GM08714 (cell line): ENCODE measurements at regions not wholly inside any gene's neighbourhood (a gene's known extent, or its start where the extent isn't known, plus 50 kb on each side); places are given as distances from the start of the nearest gene placed in this dataset.

Experiments
- H3K4me3 ChIP-seq: fragments of 200-500 bp; sonication (Bioruptor generic); 2 replicates; pipeline ENCODE4 v1.5.1; 2014; ENCODE audit warnings: mild to moderate bottlenecking, low read length, inconsistent platforms
- ZNF274 ChIP-seq: IDR thresholded peaks from 2 replicates; pipeline ENCODE4 v1.6.1; 2012; ENCODE audit warnings: mild to moderate bottlenecking, low read depth, low read length

- TF ChIP-seq ZNF274: no peak
- no peak overlapping the region for H3K4me3 ChIP-seq
These were observed 58.3 kb downstream of the TRIML1 start for GRCh38 chr4:188197566-188197965.

GRCh38 chr4:188198982-188199792, 59.9 kb downstream of the TRIML1 start:
- no peak overlapping the region for H3K4me3 ChIP-seq
- TF ChIP-seq ZNF274: no peak

GRCh38 chr4:188201851-188202250, 62.6 kb downstream of the TRIML1 start:
- TF ChIP-seq ZNF274: no peak
- no peak overlapping the region for H3K4me3 ChIP-seq

GRCh38 chr4:188206783-188207182, 67.5 kb downstream of the TRIML1 start:
- no peak for TF ChIP-seq ZNF274

GRCh38 chr4:188214861-188215260, 75.6 kb downstream of the TRIML1 start:
- no peak overlapping the region for H3K4me3 ChIP-seq
- no peak for TF ChIP-seq ZNF274

More at GRCh38 chr4:188206783-188207182, 67.5 kb downstream of the TRIML1 start:
- H3K4me3 ChIP-seq: no peak overlapping the region

GRCh38 chr4:188218392-188218791, 79.2 kb downstream of the TRIML1 start:
- H3K4me3 ChIP-seq: no peak overlapping the region
- no peak for TF ChIP-seq ZNF274

GRCh38 chr4:188220006-188220405, 80.8 kb downstream of the TRIML1 start:
- no peak for TF ChIP-seq ZNF274
- no peak overlapping the region for H3K4me3 ChIP-seq

- H3K4me3 ChIP-seq: no peak overlapping the region
- TF ChIP-seq ZNF274: no peak
These were observed 81.8 kb downstream of the TRIML1 start for GRCh38 chr4:188221090-188221489.

- no peak for TF ChIP-seq ZNF274
- no peak overlapping the region for H3K4me3 ChIP-seq
These were observed 89.0 kb downstream of the TRIML1 start for GRCh38 chr4:188228279-188228678.

- no peak overlapping the region for H3K4me3 ChIP-seq
- TF ChIP-seq ZNF274: no peak
These were observed 93.2 kb downstream of the TRIML1 start for GRCh38 chr4:188232428-188232827.

- TF ChIP-seq ZNF274: no peak
- H3K4me3 ChIP-seq: no peak overlapping the region
These were observed 102.8 kb downstream of the TRIML1 start for GRCh38 chr4:188242041-188242440.

- TF ChIP-seq ZNF274: no peak
- no peak overlapping the region for H3K4me3 ChIP-seq
These were observed 106.4 kb downstream of the TRIML1 start for GRCh38 chr4:188245651-188246050.

- no peak for TF ChIP-seq ZNF274
- no peak overlapping the region for H3K4me3 ChIP-seq
These were observed 107.2 kb downstream of the TRIML1 start for GRCh38 chr4:188246488-188246887.

GRCh38 chr4:188254211-188254610, 115.0 kb downstream of the TRIML1 start:
- no peak overlapping the region for H3K4me3 ChIP-seq
- TF ChIP-seq ZNF274: no peak

- H3K4me3 ChIP-seq: no peak overlapping the region
- no peak for TF ChIP-seq ZNF274
These were observed 123.2 kb downstream of the TRIML1 start for GRCh38 chr4:188262464-188262863.

GRCh38 chr4:188263321-188263720, 124.1 kb downstream of the TRIML1 start:
- no peak for TF ChIP-seq ZNF274

More at GRCh38 chr4:188263321-188263720, 124.1 kb downstream of the TRIML1 start:
- no peak overlapping the region for H3K4me3 ChIP-seq
